ENCODE measurements at regions not wholly inside any gene's neighbourhood (a gene's known extent, or its start where the extent isn't known, plus 50 kb on each side); places are given as distances from the start of the nearest gene placed in this dataset.

GRCh38 chr4:175456131-175456530 lies 355.9 kb downstream of the GPM6A start:
- no peak for DNase-seq (ENCODE audit: low spot score in 2 of 2)
- Histone ChIP-seq H3K27me3 (no peaks in the 10 kb centered on the region), H3K4me1 (no peaks in the 10 kb centered on the region), H3K9me3 (peaks cover 7% of the 10 kb centered on the region), H3K27ac (no peak overlapping the region), H3K36me3 (no peaks in the 10 kb centered on the region), H3K4me3 (no peak overlapping the region)
- TF ChIP-seq CTCF (IDR thresholded peaks at IDR 0.05) (no peak), POLR2A (IDR thresholded peaks at IDR 0.05) (no peak), EP300 (IDR thresholded peaks at IDR 0.05) (no peak), POLR2AphosphoS5 (IDR thresholded peaks at IDR 0.05) (no peak)

GRCh38 chr4:175457956-175458355 lies 354.1 kb downstream of the GPM6A start:
- 39% methylated on average over 2 of the region's 2 CpGs for WGBS

GRCh38 chr4:175459571-175459970 lies 352.5 kb downstream of the GPM6A start:
- H3K4me3 ChIP-seq = no peak overlapping the region
- H3K9me3 ChIP-seq = peaks cover 7% of the 10 kb centered on the region
- TF ChIP-seq EP300 (IDR thresholded peaks at IDR 0.05) (no peak), CTCF (IDR thresholded peaks at IDR 0.05) (no peak)
- no peak for DNase-seq (ENCODE audit: low spot score in 2 of 2)
- H3K36me3 ChIP-seq = no peaks in the 10 kb centered on the region
- no peaks in the 10 kb centered on the region for H3K4me1 ChIP-seq
- H3K27ac ChIP-seq = no peak overlapping the region
- H3K27me3 ChIP-seq = no peaks in the 10 kb centered on the region

More at GRCh38 chr4:175457956-175458355, 354.1 kb downstream of the GPM6A start:
- Histone ChIP-seq H3K4me1 (no peaks in the 10 kb centered on the region), H3K4me3 (no peak overlapping the region), H3K27me3 (no peaks in the 10 kb centered on the region), H3K36me3 (no peaks in the 10 kb centered on the region), H3K9me3 (peaks cover 7% of the 10 kb centered on the region), H3K27ac (no peak overlapping the region)
- no peak for DNase-seq (ENCODE audit: low spot score in 2 of 2)
- TF ChIP-seq EP300 (IDR thresholded peaks at IDR 0.05) = no peak

GRCh38 chr4:175460414-175460813 lies 351.6 kb downstream of the GPM6A start:
- Histone ChIP-seq H3K9me3 (no peaks in the 10 kb centered on the region), H3K27ac (no peak overlapping the region), H3K4me1 (no peaks in the 10 kb centered on the region), H3K36me3 (no peaks in the 10 kb centered on the region), H3K27me3 (no peaks in the 10 kb centered on the region), H3K4me3 (no peak overlapping the region)
- 67% methylated on average over 4 of the region's 4 CpGs for WGBS
- TF ChIP-seq POLR2A (IDR thresholded peaks at IDR 0.05) (no peak), EP300 (IDR thresholded peaks at IDR 0.05) (no peak), POLR2AphosphoS5 (IDR thresholded peaks at IDR 0.05) (no peak), CTCF (IDR thresholded peaks at IDR 0.05) (no peak)
- no peak for DNase-seq (ENCODE audit: low spot score in 2 of 2)

- DNase-seq (ENCODE audit: low spot score in 2 of 2) = no peak
- Histone ChIP-seq H3K27ac (no peak overlapping the region), H3K4me1 (no peaks in the 10 kb centered on the region), H3K9me3 (no peaks in the 10 kb centered on the region), H3K4me3 (no peak overlapping the region), H3K27me3 (no peaks in the 10 kb centered on the region), H3K36me3 (no peaks in the 10 kb centered on the region)
- TF ChIP-seq EP300 (IDR thresholded peaks at IDR 0.05) (no peak), POLR2A (IDR thresholded peaks at IDR 0.05) (no peak), CTCF (IDR thresholded peaks at IDR 0.05) (no peak), POLR2AphosphoS5 (IDR thresholded peaks at IDR 0.05) (no peak)
- WGBS = 21% methylated on average over 2 of the region's 2 CpGs
Observed at GRCh38 chr4:175469514-175469913, 342.6 kb downstream of the GPM6A start.

- 29% methylated on average over 1 of the region's 1 CpG for WGBS
- H3K4me3 ChIP-seq = no peak overlapping the region
- H3K27ac ChIP-seq = no peak overlapping the region
- H3K9me3 ChIP-seq = no peaks in the 10 kb centered on the region
- no peak for DNase-seq (ENCODE audit: low spot score in 2 of 2)
- H3K36me3 ChIP-seq = no peaks in the 10 kb centered on the region
- no peaks in the 10 kb centered on the region for H3K27me3 ChIP-seq
- TF ChIP-seq POLR2A (IDR thresholded peaks at IDR 0.05) (no peak), CTCF (IDR thresholded peaks at IDR 0.05) (no peak), POLR2AphosphoS5 (IDR thresholded peaks at IDR 0.05) (no peak), EP300 (IDR thresholded peaks at IDR 0.05) (no peak)
- H3K4me1 ChIP-seq = no peaks in the 10 kb centered on the region
Observed at GRCh38 chr4:175470131-175470530, 341.9 kb downstream of the GPM6A start.
